Stimulated activated CD4-positive, alpha-beta T cell treated with anti-CD3 and anti-CD28 coated beads, Interleukin-1b, Interleukin-23, amount 100 ng/mL, for 4 hours (primary cell): ENCODE measurements at regions not wholly inside any gene's neighbourhood (a gene's known extent, or its start where the extent isn't known, plus 50 kb on each side); places are given as distances from the start of the nearest gene placed in this dataset.

Experiments
- DNase-seq, 2 donors: peaks; one replicate each; pipeline ENCODE4 v3.0.0-alpha.2; 2020; ENCODE audit warnings: low read depth in 2 of 2

- no peak for DNase-seq
These were observed 557.9 kb downstream of the TNS1 start for GRCh38 chr2:217444932-217445331.

GRCh38 chr2:217444509-217444908 is 558.3 kb downstream of the TNS1 start:
- DNase-seq: no peak

- no peak for DNase-seq
These were observed 559.2 kb downstream of the TNS1 start for GRCh38 chr2:217443601-217444000.

- DNase-seq: no peak
These were observed 562.8 kb downstream of the TNS1 start for GRCh38 chr2:217440000-217440399.

GRCh38 chr2:217438821-217439220 is 564.0 kb downstream of the TNS1 start:
- DNase-seq: no peak

GRCh38 chr2:217438136-217438535 is 564.7 kb downstream of the TNS1 start:
- no peak for DNase-seq

- no peak for DNase-seq
These were observed 565.4 kb downstream of the TNS1 start for GRCh38 chr2:217437290-217437870.

- no peak for DNase-seq
These were observed 566.4 kb downstream of the TNS1 start for GRCh38 chr2:217436386-217436785.

GRCh38 chr2:217434180-217434975 is 568.4 kb downstream of the TNS1 start:
- DNase-seq: no peak

GRCh38 chr2:217433522-217433921 is 569.3 kb downstream of the TNS1 start:
- no peak for DNase-seq

- no peak for DNase-seq
These were observed 571.1 kb downstream of the TNS1 start for GRCh38 chr2:217431577-217432269.

- DNase-seq: no peak
These were observed 571.2 kb upstream of the TNP1 start for GRCh38 chr2:217430916-217431576.

- no peak for DNase-seq
These were observed 570.2 kb upstream of the TNP1 start for GRCh38 chr2:217429981-217430500.

GRCh38 chr2:217421834-217422233 is 562.0 kb upstream of the TNP1 start:
- DNase-seq: no peak

GRCh38 chr2:217420854-217421253 is 561.0 kb upstream of the TNP1 start:
- DNase-seq: no peak

- no peak for DNase-seq
These were observed 559.3 kb upstream of the TNP1 start for GRCh38 chr2:217419055-217419671.

GRCh38 chr2:217418544-217418943 is 558.7 kb upstream of the TNP1 start:
- DNase-seq: no peak

- no peak for DNase-seq
These were observed 558.2 kb upstream of the TNP1 start for GRCh38 chr2:217418090-217418489.

- no peak for DNase-seq
These were observed 557.7 kb upstream of the TNP1 start for GRCh38 chr2:217417536-217417935.

GRCh38 chr2:217415316-217415715 is 555.5 kb upstream of the TNP1 start:
- no peak for DNase-seq

GRCh38 chr2:217414429-217414828 is 554.6 kb upstream of the TNP1 start:
- no peak for DNase-seq

- DNase-seq: no peak
These were observed 553.3 kb upstream of the TNP1 start for GRCh38 chr2:217413193-217413592.
